Ovary (tissue), 7 donors: ENCODE measurements at regions not wholly inside any gene's neighbourhood (a gene's known extent, or its start where the extent isn't known, plus 50 kb on each side); places are given as distances from the start of the nearest gene placed in this dataset.

ENCODE experiments used
- DNase-seq, 5 donors: peaks; one replicate each; pipeline ENCODE4 v3.0.0-alpha.2; 2019 to 2020
- H3K27ac ChIP-seq, 2 donors: fragments of 200-600 bp; one replicate each; pipeline versions ENCODE4 v1.5.1 to v1.8.0; 2019 to 2022
- H3K27me3 ChIP-seq: fragments of 200-600 bp; one replicate; pipeline ENCODE4 v1.8.0; 2022
- H3K36me3 ChIP-seq: fragments of 200-600 bp; sonication (generic); one replicate; pipeline ENCODE4 v1.5.1; 2019
- H3K4me1 ChIP-seq: one replicate; pipeline ENCODE4 v1.8.1; 2013; ENCODE audit warnings: mild to moderate bottlenecking, moderate library complexity; ENCODE audit not compliant: insufficient read depth
- H3K4me3 ChIP-seq: fragments of 200-600 bp; sonication (generic); one replicate; pipeline ENCODE4 v1.5.1; 2017
- H3K9me3 ChIP-seq, 2 donors: fragments of 200-600 bp in 1 of 2; sonication (generic) in 1 of 2; one replicate each; pipeline versions ENCODE4 v1.5.1 to v1.8.1; 2013 to 2019; ENCODE audit warnings: mild to moderate bottlenecking in 1 of 2, moderate library complexity in 1 of 2
- CTCF ChIP-seq, 3 donors: fragments of 450-650 bp in 2 of 3; fragments of 200-600 bp in 1 of 3; IDR thresholded peaks; one replicate each; pipeline versions ENCODE4 v1.5.1 to v1.8.0; 2016 to 2022; ENCODE audit warnings: antibody characterized with exemption in 3 of 3, mild to moderate bottlenecking in 1 of 3
- EP300 ChIP-seq: sonication (generic); formaldehyde crosslinking; IDR thresholded peaks from one replicate; pipeline ENCODE4 v1.6.1; 2017; ENCODE audit warnings: antibody characterized with exemption
- POLR2A ChIP-seq: fragments of 450-650 bp; IDR thresholded peaks from one replicate; pipeline ENCODE4 v1.6.1; 2017; ENCODE audit warnings: antibody characterized with exemption, mild to moderate bottlenecking, moderate library complexity
- WGBS, 3 donors: extraction: QIAGEN DNeasy Blood & Tissue Kit in 1 of 3; methylation state at CpG; one replicate each; pipeline versions ENCODE4 v1.1.5 to v1.1.7; 2013 to 2017; 5-methylcytosine and 5-hydroxymethylcytosine counted together
- intact Hi-C, 4 donors: fragments of 100-400 bp; cut with DNase I; formaldehyde crosslinking; loops; one replicate each; pipeline versions ENCODE4 v1.11.0 to v1.15.1; 2022 to 2023
- donor health status: DM: no; HTN: no; CAD: no; lungs with moderate emphysema.
- donor health status: DM: no; HTN: no; CAD: no.
- donor health status: Bipolar disorder and iron deficiency.
- donor health status: DM: no; HTN: no; CAD: no.
- donor health status: DM: yes; HTN: yes; CAD: no.

GRCh38 chr4:79209822-79210635, 115.8 kb downstream of the NAA11 start:
- no peaks in the 10 kb centered on the region for H3K4me1 ChIP-seq
- H3K9me3 ChIP-seq: no peaks in the 10 kb centered on the region
- intact Hi-C loops: no loop called here
- no peak overlapping the region for H3K4me3 ChIP-seq
- DNase-seq: no peak
- no peak overlapping the region for H3K27ac ChIP-seq
- WGBS, 3 donors: 80 to 86% (median 84%) methylated on average over 14 of the region's 14 CpGs
- no peaks in the 10 kb centered on the region for H3K36me3 ChIP-seq
- H3K27me3 ChIP-seq: no peaks in the 10 kb centered on the region
- TF ChIP-seq CTCF (IDR thresholded peaks at IDR 0.05) (no peak), POLR2A (no peak), EP300 (no peak)

- intact Hi-C loops: no loop called here
- TF ChIP-seq CTCF (IDR thresholded peaks at IDR 0.05) (no peak), POLR2A (no peak), EP300 (no peak)
- Histone ChIP-seq H3K4me1 (no peaks in the 10 kb centered on the region), H3K9me3 (no peaks in the 10 kb centered on the region), H3K36me3 (no peaks in the 10 kb centered on the region), H3K27ac (no peak overlapping the region), H3K27me3 (no peaks in the 10 kb centered on the region), H3K4me3 (no peak overlapping the region)
- no peak for DNase-seq
- 84 to 93% (median 86%) methylated on average over 3 of the region's 3 CpGs for WGBS, 3 donors
These were observed 116.8 kb downstream of the NAA11 start for GRCh38 chr4:79209081-79209480.

GRCh38 chr4:79207281-79207680, 118.6 kb downstream of the NAA11 start:
- intact Hi-C loops: no loop called here
- TF ChIP-seq EP300 (no peak), CTCF (IDR thresholded peaks at IDR 0.05) (no peak), POLR2A (no peak)
- no peak overlapping the region for H3K27ac ChIP-seq

GRCh38 chr4:79206660-79207059, 119.2 kb downstream of the NAA11 start:
- Histone ChIP-seq H3K4me3 (no peak overlapping the region), H3K4me1 (no peaks in the 10 kb centered on the region), H3K27ac (no peak overlapping the region), H3K27me3 (no peaks in the 10 kb centered on the region), H3K36me3 (no peaks in the 10 kb centered on the region), H3K9me3 (no peaks in the 10 kb centered on the region)
- intact Hi-C loops: no loop called here
- DNase-seq: no peak
- WGBS, 3 donors: 89 to 93% (median 91%) methylated on average over 4 of the region's 4 CpGs
- TF ChIP-seq CTCF (IDR thresholded peaks at IDR 0.05) (no peak), EP300 (no peak), POLR2A (no peak)

More at GRCh38 chr4:79207281-79207680, 118.6 kb downstream of the NAA11 start:
- Histone ChIP-seq H3K4me3 (no peak overlapping the region), H3K27me3 (no peaks in the 10 kb centered on the region), H3K9me3 (no peaks in the 10 kb centered on the region), H3K36me3 (no peaks in the 10 kb centered on the region), H3K4me1 (no peaks in the 10 kb centered on the region)
- no peak for DNase-seq
